ENCODE measurements at regions not wholly inside any gene's neighbourhood (a gene's known extent, or its start where the extent isn't known, plus 50 kb on each side); places are given as distances from the start of the nearest gene placed in this dataset.
A peak's percentile ranks its signal among the peaks of the same experiment; 100 is the strongest.

GRCh38 chr11:37449146-37449545 lies 851.1 kb upstream of the RAG2 start:
- ChIA-PET CTCF (no interaction called here), POLR2A (no interaction called here), RAD21 (ENCODE audit: unreplicated experiment) (no interaction called here), SMC1A (ENCODE audit: uncharacterized antibody, unreplicated experiment) (no interaction called here)
- Histone ChIP-seq H3K36me3 (ENCODE audit: control insufficient read depth in 2 of 2, insufficient read depth in 2 of 2, low read length in 1 of 2) (no peaks in the 10 kb centered on the region), H2AFZ (ENCODE audit: control insufficient read depth, low read depth, low read length) (no peak overlapping the region), H3K9me3 (replicated peaks; ENCODE audit: control insufficient read depth, insufficient read depth, low read length) (no peaks in the 10 kb centered on the region), H3K27ac (ENCODE audit: control insufficient read depth, insufficient read depth) (no peak overlapping the region), H3K4me3 (no peak overlapping the region), H3K27me3 (replicated peaks in 1 of 2; ENCODE audit: control insufficient read depth in 2 of 2, insufficient read depth in 2 of 2, low read length in 1 of 2) (no peaks in the 10 kb centered on the region), H3K9ac (ENCODE audit: control insufficient read depth, insufficient read depth, low read length) (no peak overlapping the region), H4K20me1 (ENCODE audit: control insufficient read depth, insufficient read depth) (no peaks in the 10 kb centered on the region), H3K79me2 (ENCODE audit: control insufficient read depth, insufficient read depth, low read length) (no peaks in the 10 kb centered on the region), H3K4me2 (ENCODE audit: control insufficient read depth, insufficient read depth) (no peak overlapping the region), H3K4me1 (ENCODE audit: control insufficient read depth, insufficient read depth, low read length) (no peaks in the 10 kb centered on the region)
- TF ChIP-seq CEBPZ (IDR thresholded peaks at IDR 0.05; ENCODE audit: low read depth, low read length) (no peak), SMC3 (IDR thresholded peaks at IDR 0.05; ENCODE audit: borderline replicate concordance, low read length) (peak; percentile 57; the same call in 1 of the 2 replicates), ZBED1 (IDR thresholded peaks at IDR 0.05; ENCODE audit: borderline replicate concordance) (no peak), FOXK2 (IDR thresholded peaks at IDR 0.05) (no peak), RAD21 (IDR thresholded peaks at IDR 0.05; ENCODE audit: insufficient read depth, low read depth, low read length) (peak; percentile 81), FOS (IDR thresholded peaks at IDR 0.05; ENCODE audit: borderline replicate concordance, extremely low read depth, insufficient read length) (no peak)
- TF ChIP-seq, protein P1, sequence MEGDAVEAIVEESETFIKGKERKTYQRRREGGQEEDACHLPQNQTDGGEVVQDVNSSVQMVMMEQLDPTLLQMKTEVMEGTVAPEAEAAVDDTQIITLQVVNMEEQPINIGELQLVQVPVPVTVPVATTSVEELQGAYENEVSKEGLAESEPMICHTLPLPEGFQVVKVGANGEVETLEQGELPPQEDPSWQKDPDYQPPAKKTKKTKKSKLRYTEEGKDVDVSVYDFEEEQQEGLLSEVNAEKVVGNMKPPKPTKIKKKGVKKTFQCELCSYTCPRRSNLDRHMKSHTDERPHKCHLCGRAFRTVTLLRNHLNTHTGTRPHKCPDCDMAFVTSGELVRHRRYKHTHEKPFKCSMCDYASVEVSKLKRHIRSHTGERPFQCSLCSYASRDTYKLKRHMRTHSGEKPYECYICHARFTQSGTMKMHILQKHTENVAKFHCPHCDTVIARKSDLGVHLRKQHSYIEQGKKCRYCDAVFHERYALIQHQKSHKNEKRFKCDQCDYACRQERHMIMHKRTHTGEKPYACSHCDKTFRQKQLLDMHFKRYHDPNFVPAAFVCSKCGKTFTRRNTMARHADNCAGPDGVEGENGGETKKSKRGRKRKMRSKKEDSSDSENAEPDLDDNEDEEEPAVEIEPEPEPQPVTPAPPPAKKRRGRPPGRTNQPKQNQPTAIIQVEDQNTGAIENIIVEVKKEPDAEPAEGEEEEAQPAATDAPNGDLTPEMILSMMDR (IDR thresholded peaks at IDR 0.05 in 2 of 3, conservative IDR thresholded peaks at IDR 0.05 in 1 of 3; ENCODE audit: control insufficient read depth in 2 of 3, extremely low read depth in 1 of 3, insufficient read depth in 1 of 3, low read depth in 3 of 3, low read length in 3 of 3), result peak; percentile 4 to 50 (median 29); a peak in 3 of 6 replicates
- no peak for FAIRE-seq
- intact Hi-C loops (cut with micrococcal nuclease; ENCODE audit: unreplicated experiment) (loop anchor here (5.0 to 10.0 kb wide), 2 partner anchors 83 to 156 kb away; no protein-coding TSS in a partner anchor), in situ Hi-C loops (cut with MboI) (no loop called here)
- 16% methylated on average over 3 of the region's 3 CpGs for WGBS (ENCODE audit: insufficient coverage, insufficient replicate concordance, low lambda C conversion rate, missing lambda C conversion rate)
- peak; percentile 74 for ATAC-seq
- no TSS peak for BruUV-seq (replicated peaks)
- DNase-seq (ENCODE audit: low read depth, low spot score), result no peak

Data from GM12878 (cell line).